HL-60 (cell line): ENCODE measurements at regions not wholly inside any gene's neighbourhood (a gene's known extent, or its start where the extent isn't known, plus 50 kb on each side); places are given as distances from the start of the nearest gene placed in this dataset.

Source experiments
- DNase-seq, 2 experiments: peaks; one replicate each; pipeline ENCODE4 v3.0.0-alpha.2; 2010 to 2020; ENCODE audit warnings: low read depth in 1 of 2, low spot score in 1 of 2
- H3K27ac ChIP-seq: fragments of 250-450 bp; sonication (Bioruptor Pico); replicated peaks from 2 replicates; pipeline ENCODE4 v1.5.1; 2020; ENCODE audit warnings: mild to moderate bottlenecking, moderate library complexity
- H3K27me3 ChIP-seq: fragments of 250-450 bp; sonication (Bioruptor Pico); 2 replicates; pipeline ENCODE4 v1.5.1; 2021; ENCODE audit warnings: mild to moderate bottlenecking, moderate library complexity; ENCODE audit not compliant: insufficient read depth, poor library complexity, severe bottlenecking
- H3K4me3 ChIP-seq: replicated peaks from 2 replicates; pipeline ENCODE4 v1.5.1; 2011; ENCODE audit warnings: mild to moderate bottlenecking, control low read depth, low read length; ENCODE audit not compliant: insufficient read depth
- CTCF ChIP-seq: IDR thresholded peaks from one replicate; pipeline ENCODE4 v1.5.1; 2011; ENCODE audit warnings: low read length, control low read depth, inconsistent platforms; ENCODE audit not compliant: insufficient read depth
- GABPA ChIP-seq: IDR thresholded peaks from 2 replicates; pipeline ENCODE4 v1.6.1; 2012; ENCODE audit warnings: low read depth
- POLR2AphosphoS5 ChIP-seq: IDR thresholded peaks from 2 replicates; pipeline ENCODE4 v1.6.1; 2012; ENCODE audit warnings: low read depth
- REST ChIP-seq: IDR thresholded peaks from 2 replicates; pipeline ENCODE4 v1.6.1; 2012; ENCODE audit warnings: low read depth; ENCODE audit not compliant: insufficient replicate concordance
- SPI1 ChIP-seq: IDR thresholded peaks from 2 replicates; pipeline ENCODE4 v1.6.1; 2012; ENCODE audit warnings: low read depth, mild to moderate bottlenecking, borderline replicate concordance

- Histone ChIP-seq H3K4me3 (no peak overlapping the region), H3K27me3 (no peaks in the 10 kb centered on the region), H3K27ac (no peak overlapping the region)
- no peak for TF ChIP-seq POLR2AphosphoS5
- no peak for TF ChIP-seq SPI1
- TF ChIP-seq GABPA: no peak
- TF ChIP-seq REST: no peak
- no peak for TF ChIP-seq CTCF
- no peak for DNase-seq
Observed at GRCh38 chr6:44708208-44708607, 320.7 kb downstream of the CDC5L start.

- DNase-seq: no peak
- H3K27me3 ChIP-seq: no peaks in the 10 kb centered on the region
- no peak overlapping the region for H3K4me3 ChIP-seq
- TF ChIP-seq GABPA (no peak), SPI1 (no peak), POLR2AphosphoS5 (no peak), REST (no peak), CTCF (no peak)
- H3K27ac ChIP-seq: no peak overlapping the region
Observed at GRCh38 chr6:44712353-44713111, 325.0 kb downstream of the CDC5L start.

GRCh38 chr6:44715188-44715587 lies 327.7 kb downstream of the CDC5L start:
- no peak for DNase-seq
- TF ChIP-seq CTCF (no peak), GABPA (no peak), POLR2AphosphoS5 (no peak)
- Histone ChIP-seq H3K4me3 (no peak overlapping the region), H3K27ac (no peak overlapping the region), H3K27me3 (no peaks in the 10 kb centered on the region)

GRCh38 chr6:44715925-44716324 lies 328.4 kb downstream of the CDC5L start:
- Histone ChIP-seq H3K27me3 (no peaks in the 10 kb centered on the region), H3K27ac (no peak overlapping the region), H3K4me3 (no peak overlapping the region)
- TF ChIP-seq SPI1 (no peak), CTCF (no peak)
- DNase-seq: no peak
